ENCODE measurements at regions not wholly inside any gene's neighbourhood (a gene's known extent, or its start where the extent isn't known, plus 50 kb on each side); places are given as distances from the start of the nearest gene placed in this dataset.
A peak's percentile ranks its signal among the peaks of the same experiment; 100 is the strongest.

GRCh38 chr14:28695109-28695508 lies 71.5 kb upstream of the FOXG1 start:
- DNase-seq (ENCODE audit: low spot score), result no peak

DNA sequence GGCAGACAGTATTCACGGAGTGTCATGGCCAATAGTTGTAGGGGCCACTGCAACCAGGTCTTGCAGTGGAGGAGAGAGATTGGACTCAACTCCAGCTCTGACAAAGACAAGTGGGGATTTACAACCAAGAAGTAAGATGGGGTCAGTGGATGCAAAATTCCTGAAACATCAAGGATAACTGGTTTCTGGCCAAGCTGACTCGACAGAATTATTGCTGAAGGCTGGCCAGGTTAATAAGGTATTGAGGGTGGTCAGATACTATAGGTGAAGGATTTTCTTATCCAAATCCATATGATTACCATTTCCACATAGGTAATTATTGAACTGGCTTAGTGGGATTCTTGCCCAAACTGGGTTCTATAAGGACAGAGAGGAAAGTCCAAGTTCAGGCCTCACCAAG lies 64.9 kb upstream of the FOXG1 start:
- DNase-seq (ENCODE audit: low spot score), result no peak

DNA sequence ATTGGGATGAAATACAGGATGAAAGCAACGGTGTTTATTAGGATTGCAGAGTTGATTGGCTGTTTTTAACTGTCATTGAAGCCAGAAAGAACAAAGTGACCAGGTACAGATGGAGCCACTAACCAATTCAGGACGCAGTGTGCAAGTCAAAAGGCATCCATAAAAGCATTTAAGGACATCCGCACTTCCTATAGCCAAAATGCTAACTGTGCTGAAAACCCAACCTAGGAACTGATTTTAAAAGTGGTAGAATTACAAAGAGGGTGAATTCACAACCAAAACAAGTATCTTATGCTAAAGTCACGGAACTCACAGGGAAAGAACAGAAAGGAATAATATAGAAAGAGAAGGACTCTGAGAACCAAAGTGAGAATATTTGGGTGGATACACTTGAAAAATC lies 63.1 kb upstream of the FOXG1 start:
- DNase-seq (ENCODE audit: low spot score), result no peak

GRCh38 chr14:28704153-28704552 lies 62.4 kb upstream of the FOXG1 start:
- peak; percentile 2 for DNase-seq (ENCODE audit: low spot score)

DNA sequence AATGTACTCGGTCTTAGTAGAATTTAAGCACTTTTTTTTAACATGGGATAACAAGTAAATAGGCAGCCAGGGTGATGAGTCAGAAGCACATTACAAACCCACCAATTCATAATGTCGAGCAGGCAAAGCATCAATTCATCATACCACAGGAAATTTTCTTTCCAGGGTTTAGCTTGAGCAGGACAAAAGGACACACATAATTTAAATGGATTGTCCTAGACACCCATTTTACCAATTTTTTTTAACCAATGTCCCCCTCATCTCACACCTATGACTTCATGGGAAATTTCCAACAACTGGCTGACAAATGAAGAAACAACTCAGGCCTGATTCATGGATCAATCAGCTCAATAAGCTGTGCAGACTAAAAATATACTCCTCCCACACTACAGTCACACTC lies 58.8 kb upstream of the FOXG1 start:
- DNase-seq (ENCODE audit: low spot score), result no peak

GRCh38 chr14:28709571-28710305 lies 56.8 kb upstream of the FOXG1 start:
- no peak for DNase-seq (ENCODE audit: low spot score)

All from kidney tubule cell (primary cell).